CD4-positive, alpha-beta T cell (primary cell): ENCODE measurements at regions not wholly inside any gene's neighbourhood (a gene's known extent, or its start where the extent isn't known, plus 50 kb on each side); places are given as distances from the start of the nearest gene placed in this dataset.
"Not testable (repeated sequence)": the region's sequence is repeated elsewhere in the genome, so short reads cannot be mapped to it uniquely, and the experiment has no call there.

ENCODE experiments used
- ATAC-seq: fragments of 200-7000 bp; cut with Tn5 transposase; one replicate; pipeline ENCODE4 v1.10.0; 2022; ENCODE audit warnings: mild to moderate bottlenecking; ENCODE audit not compliant: poor library complexity
- CTCF ChIA-PET: fragments of 350-600 bp; sonication (Branson Sonifier 250); formaldehyde crosslinking; loops from one replicate; lab custom pipeline; 2021; ENCODE audit warnings: antibody characterized with exemption, inconsistent platforms; lab: Charles Lee
- POLR2A ChIA-PET: fragments of 350-600 bp; sonication (Branson Sonifier 250); formaldehyde crosslinking; loops from one replicate; lab custom pipeline; 2021; ENCODE audit warnings: antibody characterized with exemption, inconsistent platforms; lab: Charles Lee
- DNase-seq, 14 experiments: peaks; one replicate each; pipeline ENCODE4 v3.0.0-alpha.2; 2013 to 2020; ENCODE audit warnings: mixed read lengths in 2 of 14
- H3K27ac ChIP-seq, 2 donors: one replicate each; pipeline versions ENCODE4 v1.5.1 to v1.7.0; 2013; ENCODE audit warnings: low read length in 2 of 2, low read depth in 1 of 2, mild to moderate bottlenecking in 1 of 2
- H3K27me3 ChIP-seq, 2 experiments: 1 replicate in 1 of 2; 2 replicates in 1 of 2; pipeline versions ENCODE4 v1.6.1 to v1.7.0; 2013; ENCODE audit warnings: low read length in 2 of 2, control low read depth in 1 of 2, mild to moderate bottlenecking in 1 of 2, moderate library complexity in 1 of 2; ENCODE audit not compliant: insufficient read depth in 2 of 2, control insufficient read depth in 1 of 2
- H3K36me3 ChIP-seq: one replicate; pipeline ENCODE4 v1.6.1; 2013; ENCODE audit warnings: low read length, control low read depth; ENCODE audit not compliant: insufficient read depth
- H3K4me1 ChIP-seq: one replicate; pipeline ENCODE4 v1.6.1; 2013; ENCODE audit warnings: low read length, control low read depth; ENCODE audit not compliant: insufficient read depth
- H3K4me3 ChIP-seq: one replicate; pipeline ENCODE4 v1.5.1; 2013; ENCODE audit warnings: mild to moderate bottlenecking, low read length, moderate library complexity
- H3K9me3 ChIP-seq, 2 experiments: 1 replicate in 1 of 2; 2 replicates in 1 of 2; pipeline versions ENCODE4 v1.6.1 to v1.7.0; 2013; ENCODE audit warnings: low read length in 2 of 2, mild to moderate bottlenecking in 2 of 2, control low read depth in 1 of 2, moderate library complexity in 1 of 2; ENCODE audit not compliant: control insufficient read depth in 1 of 2, insufficient read depth in 1 of 2
- H3K27ac Mint-ChIP-seq: one replicate; pipeline ENCODE4 v1.8.0; 2020; ENCODE audit warnings: mixed read lengths
- H3K27me3 Mint-ChIP-seq: one replicate; pipeline ENCODE4 v1.8.0; 2021; ENCODE audit warnings: mixed read lengths
- H3K36me3 Mint-ChIP-seq: one replicate; pipeline ENCODE4 v1.8.0; 2021; ENCODE audit warnings: low read depth, mixed read lengths
- H3K4me1 Mint-ChIP-seq: one replicate; pipeline ENCODE4 v1.8.0; 2021; ENCODE audit warnings: low read depth, mixed read lengths
- H3K4me3 Mint-ChIP-seq: one replicate; pipeline ENCODE4 v1.8.0; 2020; ENCODE audit warnings: mild to moderate bottlenecking, mixed read lengths
- H3K9me3 Mint-ChIP-seq: one replicate; pipeline ENCODE4 v1.8.0; 2020; ENCODE audit warnings: mixed read lengths
- intact Hi-C, 2 experiments: fragments of 100-400 bp; cut with DNase I in 1 of 2; cut with micrococcal nuclease in 1 of 2; formaldehyde crosslinking; loops; one replicate each; pipeline versions ENCODE4 v1.15.1 to v1.9.0; 2023 to 2025; cut with DNase I, micrococcal nuclease

GRCh38 chr16:88230967-88231615 is 151.7 kb upstream of the ZNF469 start:
- intact Hi-C loops, DNase-seq, H3K4me1 Mint-ChIP-seq, H3K27ac Mint-ChIP-seq, ATAC-seq, POLR2A ChIA-PET, H3K27me3 Mint-ChIP-seq, H3K27ac ChIP-seq, H3K27me3 ChIP-seq, H3K9me3 Mint-ChIP-seq, H3K4me3 Mint-ChIP-seq, CTCF ChIA-PET, H3K4me1 ChIP-seq, H3K36me3 Mint-ChIP-seq, H3K4me3 ChIP-seq, H3K9me3 ChIP-seq, H3K36me3 ChIP-seq: not testable (repeated sequence)

- H3K27ac Mint-ChIP-seq, H3K27me3 Mint-ChIP-seq, H3K4me1 ChIP-seq, ATAC-seq, intact Hi-C loops, H3K36me3 ChIP-seq, CTCF ChIA-PET, H3K4me1 Mint-ChIP-seq, POLR2A ChIA-PET, DNase-seq, H3K9me3 ChIP-seq, H3K27ac ChIP-seq, H3K4me3 ChIP-seq, H3K4me3 Mint-ChIP-seq, H3K36me3 Mint-ChIP-seq, H3K9me3 Mint-ChIP-seq, H3K27me3 ChIP-seq: not testable (repeated sequence)
Observed at GRCh38 chr16:88231839-88232238, 150.9 kb upstream of the ZNF469 start.

DNA sequence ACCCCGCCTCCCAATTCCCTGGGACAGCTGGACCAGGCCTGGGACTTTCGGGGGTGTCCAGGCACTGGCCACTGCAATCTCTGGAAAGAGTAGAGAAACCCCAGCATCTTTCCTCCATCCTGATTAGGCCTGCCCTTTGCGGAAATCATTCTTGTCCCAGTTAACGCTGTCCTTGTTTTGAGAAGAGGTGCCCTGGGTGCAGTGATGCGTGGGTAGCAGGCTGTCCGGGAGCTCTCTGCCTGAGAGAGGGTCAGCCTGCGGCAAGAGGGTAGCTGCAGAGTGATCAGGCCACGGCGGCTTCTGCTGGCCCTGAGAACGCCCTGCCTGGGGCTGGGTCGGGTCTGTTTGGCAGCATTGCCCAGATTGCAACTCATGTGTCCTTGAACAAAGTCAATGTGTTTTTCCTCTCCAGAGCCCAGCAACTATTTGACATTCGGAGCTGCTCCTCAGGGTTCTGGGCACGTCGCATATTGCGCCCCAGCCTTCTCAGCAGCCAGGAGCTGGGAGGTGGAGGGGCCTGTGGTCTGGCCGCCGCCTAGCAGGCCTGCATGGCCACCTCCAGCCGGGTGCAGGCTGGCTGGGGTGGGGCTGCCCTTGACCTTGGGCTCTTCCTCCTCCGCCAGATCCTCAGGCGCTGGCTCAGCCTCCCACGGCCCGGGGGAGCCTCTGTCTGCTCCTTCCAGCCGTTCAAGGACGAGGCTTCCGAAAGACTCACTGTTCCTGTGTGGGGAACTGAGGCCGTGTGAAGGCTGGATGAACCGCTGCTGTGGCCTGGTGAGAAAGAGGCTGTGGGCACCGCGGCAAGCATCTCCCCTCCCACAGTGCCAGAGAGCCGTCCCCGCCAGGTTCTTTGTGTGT is 150.1 kb upstream of the ZNF469 start:
- H3K9me3 ChIP-seq, H3K9me3 Mint-ChIP-seq, POLR2A ChIA-PET: not testable (repeated sequence)

GRCh38 chr16:88233621-88234420 is 148.9 kb upstream of the ZNF469 start:
- H3K27me3 ChIP-seq, H3K4me3 Mint-ChIP-seq, H3K4me1 Mint-ChIP-seq, H3K27ac ChIP-seq, H3K27ac Mint-ChIP-seq, H3K36me3 Mint-ChIP-seq, H3K9me3 Mint-ChIP-seq, DNase-seq, ATAC-seq, POLR2A ChIA-PET, H3K36me3 ChIP-seq, intact Hi-C loops, H3K4me3 ChIP-seq, CTCF ChIA-PET, H3K4me1 ChIP-seq, H3K9me3 ChIP-seq: not testable (repeated sequence)
- peaks cover 14% of the 10 kb centered on the region for H3K27me3 Mint-ChIP-seq

More for the DNA sequence above, 150.1 kb upstream of the ZNF469 start:
- ATAC-seq, H3K27ac ChIP-seq, H3K36me3 ChIP-seq, H3K4me3 ChIP-seq, intact Hi-C loops, H3K4me1 Mint-ChIP-seq, H3K4me3 Mint-ChIP-seq, CTCF ChIA-PET, H3K4me1 ChIP-seq, H3K27me3 Mint-ChIP-seq, H3K27ac Mint-ChIP-seq, DNase-seq, H3K36me3 Mint-ChIP-seq, H3K27me3 ChIP-seq: not testable (repeated sequence)

GRCh38 chr16:88234421-88235271 is 148.1 kb upstream of the ZNF469 start:
- H3K9me3 ChIP-seq, DNase-seq, H3K36me3 Mint-ChIP-seq, H3K4me1 Mint-ChIP-seq, CTCF ChIA-PET, H3K27ac Mint-ChIP-seq, H3K9me3 Mint-ChIP-seq, H3K4me1 ChIP-seq, H3K4me3 ChIP-seq, H3K27me3 ChIP-seq, H3K36me3 ChIP-seq, ATAC-seq, H3K4me3 Mint-ChIP-seq, POLR2A ChIA-PET, H3K27ac ChIP-seq, intact Hi-C loops: not testable (repeated sequence)
- peaks cover 14% of the 10 kb centered on the region for H3K27me3 Mint-ChIP-seq

GRCh38 chr16:88235691-88236090 is 147.1 kb upstream of the ZNF469 start:
- H3K27me3 Mint-ChIP-seq: peaks cover 14% of the 10 kb centered on the region
- H3K27ac Mint-ChIP-seq, H3K9me3 Mint-ChIP-seq, POLR2A ChIA-PET, H3K27me3 ChIP-seq, intact Hi-C loops, H3K36me3 ChIP-seq, H3K4me1 ChIP-seq, H3K36me3 Mint-ChIP-seq, CTCF ChIA-PET, H3K27ac ChIP-seq, ATAC-seq, H3K9me3 ChIP-seq, DNase-seq, H3K4me3 ChIP-seq, H3K4me1 Mint-ChIP-seq, H3K4me3 Mint-ChIP-seq: not testable (repeated sequence)
